22Rv1 (cell line): ENCODE measurements at regions not wholly inside any gene's neighbourhood (a gene's known extent, or its start where the extent isn't known, plus 50 kb on each side); places are given as distances from the start of the nearest gene placed in this dataset.

Source experiments
- H3K27ac ChIP-seq: fragments of 450-650 bp; 2 replicates; pipeline ENCODE4 v1.5.1; 2017
- CTCF ChIP-seq: fragments of 450-650 bp; IDR thresholded peaks from 2 replicates; pipeline ENCODE4 v1.5.1; 2017; ENCODE audit warnings: mild to moderate bottlenecking
- ZFX ChIP-seq: fragments of 450-650 bp; IDR thresholded peaks from 2 replicates; pipeline ENCODE4 v1.6.1; 2017; ENCODE audit warnings: antibody characterized with exemption, borderline replicate concordance

GRCh38 chr7:94170836-94171235, 166.7 kb upstream of the BET1 start:
- no peak for TF ChIP-seq CTCF
- TF ChIP-seq ZFX, result no peak
- no peak overlapping the region for H3K27ac ChIP-seq

GRCh38 chr7:94173436-94173835, 169.3 kb upstream of the BET1 start:
- TF ChIP-seq CTCF (no peak), ZFX (no peak)
- no peak overlapping the region for H3K27ac ChIP-seq

- H3K27ac ChIP-seq, result no peak overlapping the region
- TF ChIP-seq CTCF (no peak), ZFX (no peak)
Measured at GRCh38 chr7:94174375-94174774, 170.2 kb upstream of the BET1 start.

GRCh38 chr7:94174956-94175355, 170.8 kb upstream of the BET1 start:
- TF ChIP-seq ZFX, result no peak
- no peak overlapping the region for H3K27ac ChIP-seq

GRCh38 chr7:94176694-94177200, 172.6 kb upstream of the BET1 start:
- no peak overlapping the region for H3K27ac ChIP-seq
- TF ChIP-seq CTCF (no peak), ZFX (no peak)

GRCh38 chr7:94177441-94177840, 173.3 kb upstream of the BET1 start:
- TF ChIP-seq CTCF (no peak), ZFX (no peak)
- H3K27ac ChIP-seq, result no peak overlapping the region

- TF ChIP-seq CTCF (no peak), ZFX (no peak)
- no peak overlapping the region for H3K27ac ChIP-seq
Measured at GRCh38 chr7:94178230-94178629, 174.1 kb upstream of the BET1 start.

- no peak overlapping the region for H3K27ac ChIP-seq
- TF ChIP-seq CTCF, result no peak
- TF ChIP-seq ZFX, result no peak
Measured at GRCh38 chr7:94179466-94179865, 175.3 kb upstream of the BET1 start.
